Thoracic aorta (tissue), 2 donors: ENCODE measurements at regions not wholly inside any gene's neighbourhood (a gene's known extent, or its start where the extent isn't known, plus 50 kb on each side); places are given as distances from the start of the nearest gene placed in this dataset.
"Not testable (repeated sequence)": the region's sequence is repeated elsewhere in the genome, so short reads cannot be mapped to it uniquely, and the experiment has no call there.

Source experiments
- ATAC-seq: fragments of 150-250 bp; one replicate; pipeline ENCODE4 v1.8.0; 2017; ENCODE audit warnings: low read depth; ENCODE audit not compliant: insufficient number of reproducible peaks, low FRiP score
- DNase-seq: peaks from one replicate; pipeline ENCODE4 v3.0.0-alpha.2; 2020; ENCODE audit warnings: low spot score
- H3K27ac ChIP-seq, 2 donors: fragments of 200-600 bp; sonication (generic); 1 replicate in 1 of 2; 2 replicates in 1 of 2; pipeline ENCODE4 v1.5.1; 2016; ENCODE audit warnings: mild to moderate bottlenecking in 2 of 2, moderate library complexity in 2 of 2
- H3K27me3 ChIP-seq: fragments of 200-600 bp; sonication (generic); replicated peaks from 2 replicates; pipeline ENCODE4 v1.6.0; 2016; ENCODE audit warnings: mild to moderate bottlenecking; ENCODE audit not compliant: insufficient read depth
- H3K36me3 ChIP-seq: fragments of 200-600 bp; sonication (generic); one replicate; pipeline ENCODE4 v1.5.1; 2016
- H3K4me1 ChIP-seq, 2 donors: fragments of 200-600 bp; sonication (generic); 1 replicate in 1 of 2; 2 replicates in 1 of 2; pipeline versions ENCODE4 v1.5.1 to v1.6.0; 2016; ENCODE audit warnings: low read depth in 2 of 2, mild to moderate bottlenecking in 1 of 2; ENCODE audit not compliant: control insufficient read depth in 1 of 2
- H3K4me3 ChIP-seq: fragments of 200-600 bp; sonication (generic); 2 replicates; pipeline ENCODE4 v1.5.1; 2016; ENCODE audit warnings: mild to moderate bottlenecking
- H3K9me3 ChIP-seq: fragments of 200-600 bp; sonication (generic); 2 replicates; pipeline ENCODE4 v1.5.1; 2016
- TF ChIP-seq, protein P1 (sequence below): fragments of 200-600 bp; sonication (generic); IDR thresholded peaks from one replicate; pipeline ENCODE4 v1.5.1; 2019; ENCODE audit warnings: antibody characterized with exemption

DNA sequence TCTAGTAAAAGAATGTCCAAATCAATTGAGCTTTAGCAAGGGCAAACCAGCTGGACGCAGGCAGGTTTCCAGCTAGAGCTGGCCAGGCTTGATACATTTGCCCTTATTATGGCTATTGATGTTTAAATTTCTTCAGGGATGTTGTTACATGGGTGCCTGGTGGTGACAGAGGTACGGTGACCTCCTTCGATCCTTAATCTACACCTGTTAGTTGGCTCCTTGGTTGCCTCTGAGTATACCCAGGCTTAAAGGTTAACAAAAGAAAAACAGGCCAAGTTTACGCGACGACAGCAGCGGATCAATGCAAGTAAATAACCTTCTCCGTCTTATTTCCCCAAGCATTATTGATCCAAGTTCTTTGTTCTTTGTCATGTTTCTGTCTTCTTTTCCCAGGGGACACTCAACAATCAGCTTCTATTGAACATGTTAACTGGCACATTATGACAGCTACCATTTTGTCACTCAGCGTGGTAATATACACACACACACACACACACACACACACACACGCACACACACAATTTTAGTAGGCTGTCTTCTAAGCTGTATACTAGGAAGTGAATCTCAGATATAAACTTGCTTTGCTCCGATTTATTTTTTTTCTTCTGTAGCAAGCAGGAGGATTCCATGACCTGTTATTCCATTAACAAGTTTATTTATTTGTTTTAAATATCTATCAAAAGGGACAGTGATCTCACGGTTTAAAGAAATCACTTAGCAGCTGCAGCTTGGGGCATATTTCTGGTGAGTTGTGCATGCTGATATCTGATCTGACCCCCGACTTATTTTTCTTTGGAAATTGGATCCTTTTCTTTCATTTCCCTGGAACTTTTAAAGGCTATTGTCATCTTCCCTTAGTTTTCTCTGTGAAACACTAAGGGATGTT lies 844.7 kb downstream of the MCTP2 start:
- DNase-seq = no peak
- H3K27ac ChIP-seq = no peak overlapping the region
- no peaks in the 10 kb centered on the region for H3K9me3 ChIP-seq
- TF ChIP-seq, protein P1, sequence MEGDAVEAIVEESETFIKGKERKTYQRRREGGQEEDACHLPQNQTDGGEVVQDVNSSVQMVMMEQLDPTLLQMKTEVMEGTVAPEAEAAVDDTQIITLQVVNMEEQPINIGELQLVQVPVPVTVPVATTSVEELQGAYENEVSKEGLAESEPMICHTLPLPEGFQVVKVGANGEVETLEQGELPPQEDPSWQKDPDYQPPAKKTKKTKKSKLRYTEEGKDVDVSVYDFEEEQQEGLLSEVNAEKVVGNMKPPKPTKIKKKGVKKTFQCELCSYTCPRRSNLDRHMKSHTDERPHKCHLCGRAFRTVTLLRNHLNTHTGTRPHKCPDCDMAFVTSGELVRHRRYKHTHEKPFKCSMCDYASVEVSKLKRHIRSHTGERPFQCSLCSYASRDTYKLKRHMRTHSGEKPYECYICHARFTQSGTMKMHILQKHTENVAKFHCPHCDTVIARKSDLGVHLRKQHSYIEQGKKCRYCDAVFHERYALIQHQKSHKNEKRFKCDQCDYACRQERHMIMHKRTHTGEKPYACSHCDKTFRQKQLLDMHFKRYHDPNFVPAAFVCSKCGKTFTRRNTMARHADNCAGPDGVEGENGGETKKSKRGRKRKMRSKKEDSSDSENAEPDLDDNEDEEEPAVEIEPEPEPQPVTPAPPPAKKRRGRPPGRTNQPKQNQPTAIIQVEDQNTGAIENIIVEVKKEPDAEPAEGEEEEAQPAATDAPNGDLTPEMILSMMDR = no peak
- no peak overlapping the region for H3K4me3 ChIP-seq
- ATAC-seq = no peak
- no peaks in the 10 kb centered on the region for H3K27me3 ChIP-seq
- no peaks in the 10 kb centered on the region for H3K36me3 ChIP-seq
- peaks cover 0 to 25% of the 10 kb centered on the region in 2 donors for H3K4me1 ChIP-seq

DNA sequence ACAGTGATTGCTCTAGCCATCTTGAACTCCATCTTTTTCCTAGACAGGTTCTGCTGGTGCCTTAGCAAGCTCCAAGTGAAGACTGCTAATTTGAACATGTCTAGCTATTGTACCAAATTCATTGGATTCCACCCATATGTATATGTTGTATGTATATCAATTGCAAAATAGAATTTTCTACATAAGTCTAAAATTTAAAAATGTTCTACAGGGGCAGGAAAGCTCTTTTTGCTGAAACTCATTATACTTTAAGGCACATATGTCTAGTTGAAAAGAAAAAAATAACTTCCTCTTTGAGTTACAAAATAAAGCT lies 845.3 kb downstream of the MCTP2 start:
- TF ChIP-seq, protein P1 = no peak
- ATAC-seq (no peak), DNase-seq (no peak)
- Histone ChIP-seq H3K4me3 (no peak overlapping the region), H3K27ac (no peak overlapping the region), H3K9me3 (no peaks in the 10 kb centered on the region), H3K36me3 (no peaks in the 10 kb centered on the region), H3K4me1 (peaks cover 0 to 19% of the 10 kb centered on the region in 2 donors), H3K27me3 (no peaks in the 10 kb centered on the region)

DNA sequence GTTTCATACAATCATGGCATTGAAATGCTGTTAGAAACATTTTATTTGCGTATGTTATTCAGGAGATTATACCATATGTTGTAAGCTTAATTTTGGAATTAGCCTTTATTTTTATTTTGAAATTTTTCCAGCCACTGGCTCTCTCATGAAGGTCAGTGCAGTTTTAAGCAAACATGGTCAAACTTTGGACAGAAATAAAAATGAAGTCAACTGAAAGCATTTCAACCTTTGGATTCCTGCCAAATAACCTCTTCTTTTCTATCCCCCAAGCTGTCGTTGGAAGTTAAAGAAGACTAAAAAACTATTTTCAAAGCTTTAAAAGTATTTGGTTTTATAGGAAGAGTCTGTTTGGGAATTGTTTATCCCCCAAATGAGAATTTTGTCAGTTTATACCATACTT lies 846.6 kb downstream of the MCTP2 start:
- DNase-seq = no peak
- Histone ChIP-seq H3K9me3 (no peaks in the 10 kb centered on the region), H3K4me1 (peaks cover 0 to 16% of the 10 kb centered on the region in 2 donors), H3K36me3 (no peaks in the 10 kb centered on the region), H3K27ac (no peak overlapping the region), H3K4me3 (no peak overlapping the region), H3K27me3 (no peaks in the 10 kb centered on the region)
- TF ChIP-seq, protein P1 = no peak
- ATAC-seq = peak; percentile 36

DNA sequence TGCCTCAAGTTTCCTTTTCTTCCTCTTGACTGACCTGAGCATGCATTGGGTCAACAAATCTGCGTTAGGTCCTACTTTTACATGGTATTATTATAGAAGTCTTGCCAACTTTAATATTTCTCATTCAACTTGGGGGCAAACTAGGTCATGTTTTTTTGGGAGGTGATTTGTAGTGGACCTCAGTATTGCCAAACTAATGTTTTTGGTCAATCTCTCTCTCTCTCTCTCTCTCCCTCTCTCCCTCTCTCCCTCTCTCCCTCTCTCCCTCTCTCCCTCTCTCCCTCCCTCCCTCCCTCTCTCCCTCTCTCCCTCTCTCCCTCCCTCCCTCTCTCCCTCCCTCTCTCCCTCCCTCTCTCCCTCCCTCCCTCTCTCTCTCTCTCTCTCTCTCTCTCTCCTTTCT lies 848.9 kb downstream of the MCTP2 start:
- not testable (repeated sequence) for DNase-seq, H3K27ac ChIP-seq, H3K9me3 ChIP-seq, H3K36me3 ChIP-seq, H3K27me3 ChIP-seq, H3K4me3 ChIP-seq, ATAC-seq
- H3K4me1 ChIP-seq = peaks cover 0 to 16% of the 10 kb centered on the region in 2 donors

DNA sequence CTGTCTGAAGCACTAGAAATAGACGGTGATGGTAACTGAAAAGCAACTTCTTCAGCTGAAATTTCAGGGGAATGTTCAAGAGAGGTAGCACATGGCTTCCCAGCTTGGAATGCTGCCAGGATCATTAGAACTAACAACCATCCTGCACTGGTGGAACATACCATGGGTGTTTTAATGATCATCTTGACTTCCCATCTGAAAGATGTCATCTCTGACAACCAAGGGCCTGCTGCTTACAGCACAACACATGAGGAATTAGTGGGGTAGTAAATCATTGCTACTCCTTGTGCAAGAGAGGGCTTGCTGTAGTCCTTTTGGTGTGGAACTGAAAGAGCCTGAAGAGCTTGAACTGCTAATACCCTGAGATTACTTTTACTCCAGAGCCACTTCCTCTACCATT lies 853.7 kb downstream of the MCTP2 start:
- TF ChIP-seq, protein P1 = no peak
- ATAC-seq = no peak
- H3K9me3 ChIP-seq = no peaks in the 10 kb centered on the region
- H3K36me3 ChIP-seq = no peaks in the 10 kb centered on the region
- no peak for DNase-seq
- peaks cover 5 to 12% of the 10 kb centered on the region in 2 donors for H3K4me1 ChIP-seq
- H3K27me3 ChIP-seq = no peaks in the 10 kb centered on the region
- H3K4me3 ChIP-seq = no peak overlapping the region
- H3K27ac ChIP-seq = no peak overlapping the region
